Muscle of arm (tissue), 1 donor: ENCODE measurements at regions not wholly inside any gene's neighbourhood (a gene's known extent, or its start where the extent isn't known, plus 50 kb on each side); places are given as distances from the start of the nearest gene placed in this dataset.
"Not testable (repeated sequence)": the region's sequence is repeated elsewhere in the genome, so short reads cannot be mapped to it uniquely, and the experiment has no call there.

Experiments used
- DNase-seq: peaks from one replicate; pipeline ENCODE4 v3.0.0-alpha.2; 2013

DNA sequence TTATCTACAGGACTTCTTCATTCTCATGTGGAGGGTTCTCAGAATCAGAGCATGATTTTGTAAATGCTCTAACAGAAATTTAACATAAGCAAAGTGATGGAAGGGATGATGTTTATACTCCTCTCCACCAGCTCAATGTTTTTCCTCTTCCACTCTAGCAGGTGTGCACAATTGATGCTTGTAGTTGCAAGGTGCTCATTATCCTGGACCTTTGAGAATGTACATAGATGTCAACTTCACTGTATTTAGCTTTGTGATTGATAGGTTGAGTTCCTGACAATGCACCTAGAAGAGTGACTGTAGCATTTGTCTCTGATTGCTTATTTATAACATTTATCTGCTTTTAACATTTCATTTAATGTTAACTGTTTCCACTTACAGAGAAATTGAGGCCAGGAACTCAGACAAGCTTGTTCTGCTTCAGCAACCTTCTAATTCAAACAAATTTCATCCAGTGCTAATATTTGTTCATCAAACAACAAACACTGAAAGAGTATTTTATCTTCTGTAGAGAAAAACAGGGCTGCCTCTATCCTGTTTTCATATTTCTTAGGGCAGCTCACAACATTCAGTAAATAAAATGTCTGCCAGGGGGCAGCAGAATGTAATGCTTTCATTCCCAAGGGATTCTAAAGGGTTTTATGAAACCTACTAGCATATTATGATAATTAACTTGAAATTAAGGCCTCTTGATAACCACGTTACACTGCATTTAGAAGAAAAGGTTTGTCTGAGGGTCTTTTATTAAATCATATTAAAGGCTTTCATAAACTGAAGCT, 127.9 kb upstream of the NOL4 start:
- DNase-seq, result no peak

GRCh38 chr18:34354351-34354750, 129.6 kb upstream of the NOL4 start:
- no peak for DNase-seq

DNA sequence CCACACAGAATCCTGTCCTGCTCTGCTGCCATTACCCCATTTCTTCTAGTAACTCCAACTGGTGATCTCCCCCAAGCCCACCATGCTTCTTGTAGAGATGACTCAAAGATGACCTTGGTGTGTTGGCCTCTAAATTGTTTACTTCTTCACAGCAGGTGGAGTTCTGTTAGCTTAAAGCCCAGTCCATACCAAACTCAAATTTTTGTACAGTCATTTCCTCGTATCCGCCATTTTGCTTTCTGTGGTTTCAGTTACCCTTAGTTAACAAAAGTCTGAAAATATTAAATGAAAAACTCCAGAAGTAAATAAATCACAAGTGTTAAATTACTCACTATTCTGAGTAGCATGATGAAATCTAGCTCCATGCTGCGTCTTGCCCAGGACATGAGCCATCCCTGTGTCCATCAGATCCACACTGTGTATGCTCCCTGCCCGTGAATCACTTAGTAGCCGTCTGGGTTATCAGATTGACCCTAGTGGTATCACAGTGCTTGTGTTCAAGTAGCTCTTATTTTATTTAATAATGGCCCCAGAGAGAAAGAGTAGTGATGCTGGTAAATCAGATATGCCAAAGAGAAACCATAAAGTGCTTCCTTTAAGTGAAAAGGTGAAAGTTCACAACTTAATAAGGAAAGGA, 133.3 kb upstream of the NOL4 start:
- no peak for DNase-seq

DNA sequence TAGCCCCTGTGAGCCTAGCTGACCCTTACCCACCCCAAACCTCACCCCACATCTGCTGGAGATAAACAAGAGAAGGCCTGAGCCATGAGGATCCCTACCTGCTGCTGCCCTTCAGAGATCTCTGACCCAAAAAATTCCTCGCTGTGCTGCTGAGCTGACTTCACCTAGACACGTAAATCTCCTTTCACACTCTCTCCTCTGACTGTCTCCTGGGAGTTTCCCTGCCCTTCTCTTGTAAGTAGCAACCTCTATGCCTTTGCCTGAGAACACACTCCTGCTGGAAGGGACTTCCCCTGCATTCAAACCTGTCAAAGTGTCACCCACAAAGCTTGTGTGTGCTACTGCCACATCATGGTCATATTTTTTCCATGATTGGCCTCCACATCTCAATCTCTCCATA, 134.2 kb upstream of the NOL4 start:
- DNase-seq, result no peak

GRCh38 chr18:34364699-34365098, 140.0 kb upstream of the NOL4 start:
- no peak for DNase-seq

DNA sequence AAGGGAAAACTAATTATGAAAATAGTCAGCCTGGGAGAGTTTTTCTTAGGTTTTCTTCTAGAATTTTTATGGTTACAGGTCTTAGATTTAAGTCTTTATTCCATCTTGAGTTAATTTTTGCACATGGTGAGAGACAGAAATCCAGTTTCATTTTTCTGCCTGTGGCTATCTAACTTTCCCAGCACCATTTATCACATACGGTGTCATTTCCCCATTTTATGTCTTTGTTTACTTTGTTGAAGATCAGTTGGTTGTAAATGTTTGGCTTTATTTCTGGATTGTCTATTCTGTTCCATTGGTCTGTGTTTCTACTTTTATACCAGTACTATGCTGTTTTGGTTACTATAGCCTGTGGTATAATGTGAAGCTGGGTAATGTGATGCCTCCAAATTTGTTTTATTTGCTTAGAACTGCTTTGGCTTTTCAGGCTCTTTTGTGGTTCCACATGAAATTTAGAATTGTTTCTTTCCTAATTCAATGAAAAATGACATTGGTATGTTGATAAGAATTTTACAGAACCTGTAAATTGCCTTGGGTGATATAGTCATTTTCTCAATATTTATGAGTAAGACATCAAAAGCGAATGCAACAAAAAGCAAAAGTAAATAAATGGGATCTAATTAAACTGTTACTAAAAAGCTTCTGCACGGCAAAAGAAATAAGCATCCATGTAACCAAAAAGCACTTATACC, 146.1 kb upstream of the NOL4 start:
- DNase-seq, result no peak

GRCh38 chr18:34380326-34380725, 155.6 kb upstream of the NOL4 start:
- no peak for DNase-seq

- no peak for DNase-seq
Measured at GRCh38 chr18:34385311-34385710, 160.6 kb upstream of the NOL4 start.

GRCh38 chr18:34386803-34387202, 162.1 kb upstream of the NOL4 start:
- no peak for DNase-seq

GRCh38 chr18:34397286-34397896, 172.7 kb upstream of the NOL4 start:
- DNase-seq, result no peak

DNA sequence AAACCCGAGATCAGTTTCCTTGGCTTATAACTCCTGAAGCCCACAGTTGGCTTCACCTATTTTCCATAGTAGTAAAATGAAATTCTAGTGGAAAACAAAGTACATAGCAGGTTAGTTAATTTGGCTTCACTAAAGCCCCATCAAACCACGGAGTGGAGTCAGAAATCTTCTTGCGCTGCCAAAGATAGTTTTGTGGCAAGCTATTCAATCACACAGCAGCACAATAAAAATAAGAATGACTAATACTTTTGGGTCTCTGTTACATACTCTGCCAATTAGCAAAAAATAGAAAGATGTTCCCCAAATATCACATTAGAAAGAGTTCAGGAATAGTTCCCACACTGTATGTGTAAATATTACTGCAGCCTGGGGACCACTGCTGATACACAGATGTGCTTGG, 175.2 kb upstream of the NOL4 start:
- no peak for DNase-seq

- no peak for DNase-seq
Measured at GRCh38 chr18:34400834-34401233, 176.1 kb upstream of the NOL4 start.

DNA sequence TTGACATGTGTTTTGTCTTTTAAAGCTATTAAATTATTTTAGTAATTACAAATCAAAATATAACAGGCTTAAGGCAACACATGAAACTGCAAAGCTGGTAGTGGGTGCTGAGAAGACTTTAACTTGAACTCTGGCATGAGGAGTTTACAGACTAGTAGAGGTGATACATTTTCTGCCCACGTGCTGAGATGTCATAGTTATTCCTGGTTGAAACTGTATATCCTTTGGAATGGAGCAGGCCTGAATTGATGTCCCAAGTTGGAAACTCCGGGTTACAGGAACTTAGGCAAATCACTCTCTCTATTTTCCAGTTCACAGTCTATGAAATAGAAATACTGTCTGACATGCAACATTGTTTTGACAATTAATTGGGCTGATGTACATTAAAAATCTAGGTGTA, 177.1 kb upstream of the NOL4 start:
- no peak for DNase-seq

DNA sequence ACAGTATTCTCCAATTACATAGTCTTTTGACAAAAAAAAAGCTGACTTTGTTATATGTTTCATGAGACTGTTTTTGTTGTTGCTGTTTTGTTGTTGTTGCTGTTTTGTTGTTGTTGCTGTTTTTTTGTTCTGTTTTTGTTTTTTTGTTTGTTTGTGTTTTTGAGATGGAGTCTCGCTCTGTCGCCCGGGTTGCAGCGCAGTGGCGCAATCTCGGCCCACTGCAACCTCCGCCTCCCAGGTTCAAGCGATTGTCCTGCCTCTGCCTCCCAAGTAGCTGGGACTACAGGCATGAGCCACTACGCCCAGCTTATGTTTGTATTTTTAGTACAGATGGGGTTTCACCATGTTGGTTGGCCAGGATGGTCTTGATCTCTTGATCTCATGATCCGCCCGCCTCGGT, 182.8 kb upstream of the NOL4 start:
- not testable (repeated sequence) for DNase-seq

DNA sequence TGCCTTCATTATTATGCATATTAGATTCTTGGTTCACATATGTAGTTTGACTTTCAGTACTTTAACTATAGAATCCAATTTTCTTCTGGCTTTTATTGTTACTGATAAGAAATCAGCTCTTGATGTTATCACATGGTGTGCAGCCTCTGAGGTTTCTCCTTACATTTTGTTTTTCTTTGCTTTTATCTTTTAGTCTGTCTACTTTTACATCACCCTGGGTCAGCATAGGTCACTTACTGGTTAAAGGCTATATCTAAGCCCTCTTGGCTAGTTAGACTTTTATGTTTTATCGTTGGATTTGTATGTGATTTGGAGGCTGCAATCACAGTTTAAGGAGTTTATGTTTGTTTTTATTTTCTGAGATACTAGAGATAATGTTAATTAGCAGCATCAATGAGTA, 187.2 kb upstream of the NOL4 start:
- no peak for DNase-seq

GRCh38 chr18:34431042-34431441, 206.3 kb upstream of the NOL4 start:
- no peak for DNase-seq

DNA sequence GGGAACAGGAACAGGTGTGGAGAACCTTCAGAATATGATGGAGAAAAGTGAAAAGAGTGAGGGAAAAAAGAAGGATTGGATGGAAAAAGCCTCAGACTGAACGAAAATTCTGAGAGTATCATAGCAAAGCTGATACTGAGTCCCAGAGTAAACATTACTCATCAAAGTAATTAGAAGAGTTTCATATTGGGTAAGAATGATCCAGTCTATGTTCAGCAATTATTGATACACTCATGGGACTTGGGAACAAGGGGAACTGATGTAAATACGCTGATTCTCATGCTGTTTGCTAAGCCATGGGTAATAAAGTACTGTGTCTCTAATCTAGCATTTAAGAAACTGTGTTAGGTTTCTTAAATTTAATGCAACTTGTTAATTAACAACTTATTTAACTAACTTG, 219.9 kb upstream of the NOL4 start:
- DNase-seq, result no peak

DNA sequence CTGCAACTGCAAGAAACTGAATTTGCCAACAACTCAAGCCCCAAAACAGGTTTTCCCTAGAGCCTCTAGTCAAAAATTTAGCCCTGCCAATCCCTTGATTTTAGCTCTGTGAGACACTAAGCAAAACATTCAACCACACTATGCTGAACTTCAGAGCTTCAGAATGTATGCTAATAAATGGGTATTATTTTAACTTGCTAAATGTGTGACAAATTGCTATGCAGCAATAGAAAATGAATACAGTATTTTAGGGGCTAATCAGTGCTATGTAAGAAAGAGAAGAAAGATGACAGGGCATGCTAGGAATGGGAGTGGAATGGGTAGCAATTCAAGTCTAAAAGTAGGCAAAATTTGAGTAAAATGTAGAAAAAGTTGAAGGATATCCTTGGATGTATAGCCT, 223.9 kb upstream of the NOL4 start:
- DNase-seq, result no peak

- no peak for DNase-seq
Measured at GRCh38 chr18:34457761-34458160, 233.0 kb upstream of the NOL4 start.

DNA sequence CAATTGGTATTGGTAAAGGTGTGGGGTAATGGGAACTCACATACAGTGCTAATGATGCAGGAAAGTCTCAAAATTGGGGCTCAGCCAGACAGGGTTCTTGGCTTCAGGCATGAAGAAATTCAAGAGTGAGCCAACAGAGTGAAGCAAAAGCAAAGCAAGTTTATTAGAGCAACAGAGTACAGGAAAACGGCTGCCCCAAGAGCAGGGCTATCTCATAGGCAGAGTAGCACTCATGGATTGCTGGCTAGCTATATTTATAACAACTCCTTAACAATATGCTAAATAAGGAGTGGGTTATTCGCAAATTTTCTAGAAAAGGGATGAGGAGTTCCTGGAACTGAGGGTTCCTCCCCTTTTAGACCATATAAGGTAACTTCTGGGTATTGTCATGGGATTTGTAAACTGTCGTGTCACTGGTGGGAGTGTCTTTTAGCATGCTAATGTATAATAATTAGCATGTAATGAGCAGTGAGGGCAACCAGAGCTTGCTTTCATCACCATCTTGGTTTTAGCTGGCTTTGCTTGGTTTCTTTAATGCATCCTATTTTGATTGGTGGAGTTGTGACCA, 233.8 kb upstream of the NOL4 start:
- no peak for DNase-seq

DNA sequence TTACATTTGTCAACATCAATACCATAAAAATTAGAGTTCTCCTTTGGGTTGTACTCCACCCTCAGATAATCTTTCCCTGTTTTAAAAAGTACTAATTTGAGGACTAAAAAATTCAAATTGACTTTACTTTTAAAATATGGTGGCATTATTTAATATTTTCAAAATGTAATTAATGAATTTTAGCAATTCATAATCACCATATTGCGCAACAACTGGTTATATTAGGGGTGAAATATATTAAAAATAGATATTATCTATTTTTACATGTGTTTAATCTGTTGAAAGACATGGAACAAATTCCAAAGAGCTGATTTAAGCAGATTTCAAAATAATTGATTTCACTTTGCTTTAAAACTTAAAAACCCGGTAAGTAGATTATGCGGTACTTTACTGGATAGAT, 236.6 kb upstream of the NOL4 start:
- DNase-seq, result no peak

DNA sequence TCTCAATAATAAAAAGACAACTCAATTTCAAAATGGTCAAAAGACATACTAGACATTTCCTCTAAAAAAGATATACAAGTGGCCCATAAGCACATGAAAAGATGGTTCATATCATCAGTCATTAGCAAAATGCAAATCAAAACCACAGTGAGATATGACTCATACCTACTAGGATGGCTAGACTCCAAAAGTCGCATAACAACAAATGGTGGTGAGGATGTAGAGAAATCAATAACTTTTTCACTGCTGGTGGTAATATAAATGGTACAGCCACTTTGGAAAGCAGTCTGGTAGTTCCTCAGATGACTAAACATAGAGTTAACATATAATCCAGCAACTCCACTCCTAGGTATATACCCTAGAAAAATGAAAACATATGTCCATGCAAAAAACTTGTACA, 242.3 kb upstream of the NOL4 start:
- no peak for DNase-seq
